Adrenal gland (tissue), 5 donors: ENCODE measurements at regions not wholly inside any gene's neighbourhood (a gene's known extent, or its start where the extent isn't known, plus 50 kb on each side); places are given as distances from the start of the nearest gene placed in this dataset.

Experiments used
- POLR2A ChIP-seq, 2 donors: fragments of 450-650 bp; IDR thresholded peaks; one replicate each; pipeline ENCODE4 v1.6.1; 2017; ENCODE audit warnings: antibody characterized with exemption in 2 of 2, mild to moderate bottlenecking in 2 of 2, moderate library complexity in 1 of 2
- TF ChIP-seq, protein P1 (sequence below), 6 experiments: fragments of 450-650 bp in 4 of 6; fragments of 200-600 bp in 2 of 6; sonication (generic) in 1 of 6; IDR thresholded peaks; 1 replicate in 5 of 6; 2 replicates in 1 of 6; pipeline versions ENCODE4 v1.5.1 to v1.8.0; 2016 to 2021; ENCODE audit warnings: antibody characterized with exemption in 6 of 6, mild to moderate bottlenecking in 2 of 6, moderate library complexity in 1 of 6
- donor health status: DM: no; HTN: no; CAD: no.

DNA sequence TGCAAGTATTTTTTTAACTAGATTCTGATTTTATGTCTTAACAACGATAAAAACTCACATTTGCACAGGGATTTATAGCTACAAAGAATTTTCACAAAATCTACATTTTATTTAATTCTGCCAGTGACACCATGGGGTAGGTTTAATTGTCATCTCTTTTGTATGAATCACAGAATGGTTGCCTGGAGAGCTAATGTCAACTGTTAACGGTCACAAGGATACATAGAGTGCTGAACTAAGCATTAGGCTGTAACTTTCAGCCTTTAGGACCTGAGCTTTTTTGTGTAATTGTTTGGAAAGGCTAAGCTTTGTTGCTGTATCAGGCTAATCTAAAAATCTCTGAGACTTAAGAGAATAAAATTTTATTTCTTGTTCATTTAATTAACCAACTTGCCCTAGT lies 465.3 kb upstream of the TBX3 start:
- TF ChIP-seq, protein P1, sequence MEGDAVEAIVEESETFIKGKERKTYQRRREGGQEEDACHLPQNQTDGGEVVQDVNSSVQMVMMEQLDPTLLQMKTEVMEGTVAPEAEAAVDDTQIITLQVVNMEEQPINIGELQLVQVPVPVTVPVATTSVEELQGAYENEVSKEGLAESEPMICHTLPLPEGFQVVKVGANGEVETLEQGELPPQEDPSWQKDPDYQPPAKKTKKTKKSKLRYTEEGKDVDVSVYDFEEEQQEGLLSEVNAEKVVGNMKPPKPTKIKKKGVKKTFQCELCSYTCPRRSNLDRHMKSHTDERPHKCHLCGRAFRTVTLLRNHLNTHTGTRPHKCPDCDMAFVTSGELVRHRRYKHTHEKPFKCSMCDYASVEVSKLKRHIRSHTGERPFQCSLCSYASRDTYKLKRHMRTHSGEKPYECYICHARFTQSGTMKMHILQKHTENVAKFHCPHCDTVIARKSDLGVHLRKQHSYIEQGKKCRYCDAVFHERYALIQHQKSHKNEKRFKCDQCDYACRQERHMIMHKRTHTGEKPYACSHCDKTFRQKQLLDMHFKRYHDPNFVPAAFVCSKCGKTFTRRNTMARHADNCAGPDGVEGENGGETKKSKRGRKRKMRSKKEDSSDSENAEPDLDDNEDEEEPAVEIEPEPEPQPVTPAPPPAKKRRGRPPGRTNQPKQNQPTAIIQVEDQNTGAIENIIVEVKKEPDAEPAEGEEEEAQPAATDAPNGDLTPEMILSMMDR (IDR thresholded peaks at IDR 0.05) = no peak
- TF ChIP-seq POLR2A (IDR thresholded peaks at IDR 0.05) = no peak
